NCI-H510A (cell line): ENCODE measurements at regions not wholly inside any gene's neighbourhood (a gene's known extent, or its start where the extent isn't known, plus 50 kb on each side); places are given as distances from the start of the nearest gene placed in this dataset.

Experiments used
- DNase-seq: peaks from one replicate; lab custom pipeline; 2025; lab: John Stamatoyannopoulos, UW

DNA sequence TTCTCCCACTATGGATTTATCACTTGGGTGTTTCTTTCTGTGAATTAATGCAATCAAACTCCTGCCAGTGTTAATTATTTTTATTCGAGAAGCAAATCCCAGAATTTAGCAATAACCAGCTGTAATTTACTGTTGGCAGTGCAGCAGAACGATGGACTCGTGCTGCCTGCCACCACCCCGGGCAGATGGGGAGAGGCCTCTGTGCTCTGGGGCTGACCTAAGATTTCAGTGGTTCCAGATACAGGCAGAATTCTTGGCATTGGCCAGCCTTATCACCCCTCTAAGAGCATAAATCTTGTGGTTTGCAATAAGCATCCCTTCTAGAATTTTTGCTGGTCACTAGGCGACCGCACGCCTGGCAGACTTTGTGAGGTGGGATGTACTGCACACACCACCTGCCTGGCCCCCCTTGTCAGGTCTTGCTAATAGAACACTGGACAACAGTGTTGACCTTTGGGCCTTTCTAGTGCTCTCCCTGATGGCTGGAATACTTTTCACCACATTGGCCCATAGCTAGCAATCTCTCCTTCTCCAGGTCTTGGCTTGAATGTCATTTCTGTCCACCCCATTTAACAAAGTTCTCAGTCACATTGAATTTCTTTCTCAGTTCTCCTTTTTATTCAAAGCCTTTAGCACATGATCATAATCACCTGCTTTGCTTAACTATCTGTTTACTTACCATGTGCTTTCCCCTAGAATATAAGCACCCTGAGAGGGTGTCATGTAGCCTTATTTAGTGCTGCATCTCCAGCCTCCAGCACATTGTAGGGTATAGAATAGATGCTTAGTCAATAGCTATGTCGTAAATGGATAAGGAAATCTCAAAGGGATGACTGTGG lies 122.1 kb upstream of the DYNLRB2 start:
- no peak for DNase-seq

DNA sequence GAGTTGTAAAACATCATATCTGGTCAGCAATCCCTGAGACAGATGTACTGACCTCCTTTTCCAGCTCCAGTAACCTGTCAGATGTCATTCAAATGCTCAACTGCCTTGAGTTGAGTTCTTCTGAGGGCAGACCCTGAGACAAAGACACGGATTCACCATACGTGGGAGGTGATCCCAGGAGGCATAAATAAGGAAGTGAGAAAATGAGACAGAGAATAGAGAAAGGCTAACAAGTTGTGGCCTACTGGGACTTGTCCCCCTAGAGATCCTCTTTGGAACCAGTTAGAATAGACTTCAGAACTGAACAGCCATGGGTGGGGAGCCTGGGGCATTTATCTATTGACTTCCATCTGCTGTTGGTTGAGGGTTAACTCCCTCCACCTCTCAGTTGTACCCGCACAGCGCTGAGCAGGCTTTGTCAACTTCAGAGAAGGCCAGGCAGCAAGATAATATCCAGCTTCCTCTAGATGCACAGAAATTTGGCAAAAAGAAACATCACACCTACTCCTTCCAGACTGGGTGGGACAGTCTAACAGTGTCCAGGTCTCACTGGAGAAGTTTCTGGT lies 123.0 kb upstream of the DYNLRB2 start:
- DNase-seq = no peak

DNA sequence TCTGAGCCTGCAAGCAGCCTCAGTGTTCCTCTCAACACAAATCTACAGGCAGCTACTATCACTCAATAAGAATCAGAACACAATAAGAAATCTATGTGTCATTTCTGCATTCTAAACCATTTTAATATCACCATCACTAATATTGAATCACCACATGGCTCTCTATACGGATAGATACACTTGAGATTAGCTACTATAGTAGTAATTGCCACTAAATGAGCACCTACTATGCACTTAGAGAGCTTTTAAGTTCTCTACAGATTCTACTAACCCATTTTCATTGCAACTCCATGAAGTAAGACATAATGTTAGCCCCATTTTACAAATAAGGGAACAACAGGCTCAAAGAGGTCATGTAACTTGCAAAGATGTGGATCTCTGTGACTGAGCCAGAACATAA lies 132.8 kb upstream of the DYNLRB2 start:
- no peak for DNase-seq

DNA sequence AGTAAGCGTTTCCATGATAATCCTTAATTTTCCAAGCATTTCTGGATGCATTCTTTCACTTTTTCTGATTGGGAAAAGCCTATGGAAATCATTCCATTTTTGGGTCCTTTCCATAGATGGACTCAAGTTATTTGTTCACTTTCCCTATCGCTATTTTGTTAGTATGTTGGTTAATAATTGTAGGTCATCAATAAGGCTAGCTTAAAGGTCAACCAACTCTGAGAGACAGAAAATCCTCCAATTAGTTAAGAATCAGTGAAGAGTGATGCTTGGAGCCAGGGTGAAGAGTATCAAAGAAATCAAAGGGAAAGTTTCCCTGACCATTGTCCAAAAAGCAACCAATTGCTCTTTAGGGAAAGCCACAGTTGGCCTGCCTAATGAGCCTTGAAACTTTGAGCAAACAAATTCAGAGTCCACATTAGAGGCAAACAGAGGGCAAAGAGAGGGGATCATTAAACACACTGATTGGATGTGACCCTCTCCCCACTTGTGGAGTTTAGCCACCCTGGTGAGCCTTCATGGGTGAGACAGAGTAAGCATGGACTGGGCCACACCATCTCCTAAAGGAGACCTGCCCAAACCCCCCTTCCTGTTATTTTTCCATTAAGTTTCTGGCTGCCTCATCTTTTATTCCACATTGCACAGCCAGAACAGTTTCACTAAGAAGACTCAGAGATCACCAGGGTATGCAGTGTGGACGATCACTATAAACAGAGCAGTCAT lies 133.4 kb upstream of the DYNLRB2 start:
- no peak for DNase-seq

DNA sequence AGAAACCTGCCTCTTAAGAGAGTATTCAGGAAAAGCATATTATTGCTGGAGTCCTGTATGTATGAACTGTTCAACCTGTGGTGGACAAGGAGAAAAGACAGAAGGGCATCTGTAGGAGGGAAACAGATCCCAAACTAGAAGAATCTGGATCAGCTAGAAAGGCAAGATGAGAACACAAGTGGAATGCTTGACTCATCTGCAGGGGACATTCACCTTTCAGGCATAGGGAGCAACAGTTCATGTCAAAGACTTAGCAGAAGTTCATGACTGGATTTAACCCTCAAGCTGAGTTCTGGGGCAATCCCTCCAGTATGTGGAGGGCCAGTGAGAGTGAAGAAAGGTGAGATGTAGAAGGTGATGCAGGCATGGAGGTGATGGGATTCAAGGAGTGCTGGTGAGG lies 135.9 kb upstream of the DYNLRB2 start:
- DNase-seq = no peak

DNA sequence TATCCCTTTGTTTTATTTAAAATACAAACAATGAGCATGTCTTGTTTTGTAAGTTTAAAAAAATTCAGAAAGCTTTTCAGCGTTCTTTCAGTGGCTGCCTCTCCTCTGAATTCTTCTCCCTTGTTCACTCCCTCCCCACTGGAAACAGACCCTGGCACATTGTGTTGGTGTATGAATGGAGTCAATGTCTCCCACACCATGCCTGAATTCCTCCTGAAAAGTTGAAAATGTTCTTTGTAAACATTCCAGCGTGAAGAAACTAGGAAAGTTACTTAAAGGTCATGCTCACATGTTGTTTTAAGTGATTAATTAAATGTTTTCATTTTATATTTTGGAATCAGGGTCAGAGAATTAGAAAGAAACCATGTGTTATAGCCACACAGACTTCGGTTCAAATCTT lies 136.9 kb upstream of the DYNLRB2 start:
- DNase-seq = no peak

DNA sequence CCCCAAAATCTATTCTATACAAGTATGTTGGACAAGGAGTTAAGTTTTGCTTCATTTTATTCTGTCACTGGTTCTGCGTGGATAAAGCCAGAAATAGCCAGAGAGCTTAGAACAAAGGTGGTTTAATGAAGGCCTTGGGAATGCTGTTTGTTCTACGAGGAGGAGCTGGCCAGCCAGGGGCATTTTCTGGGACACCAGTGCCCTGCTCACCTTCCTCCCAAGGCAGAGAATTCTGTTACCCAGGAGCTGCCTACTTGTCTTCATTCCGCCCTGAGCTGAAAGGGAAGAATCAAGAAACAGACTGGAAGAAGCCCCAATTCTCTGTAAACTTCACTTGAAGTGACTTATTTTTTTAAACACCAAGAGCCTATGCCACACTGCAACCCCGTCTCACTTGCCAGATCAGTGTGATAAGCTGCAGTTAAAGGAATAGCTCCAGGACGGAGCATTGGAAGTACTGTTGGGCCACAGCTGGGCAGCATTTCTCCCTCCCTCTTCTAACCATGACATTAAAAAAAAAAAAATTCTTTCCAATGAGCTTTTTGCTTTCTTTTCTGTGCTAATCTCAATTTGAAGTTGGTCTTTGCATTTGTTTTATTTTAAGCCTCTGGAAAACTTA lies 149.8 kb upstream of the DYNLRB2 start:
- DNase-seq = no peak

DNA sequence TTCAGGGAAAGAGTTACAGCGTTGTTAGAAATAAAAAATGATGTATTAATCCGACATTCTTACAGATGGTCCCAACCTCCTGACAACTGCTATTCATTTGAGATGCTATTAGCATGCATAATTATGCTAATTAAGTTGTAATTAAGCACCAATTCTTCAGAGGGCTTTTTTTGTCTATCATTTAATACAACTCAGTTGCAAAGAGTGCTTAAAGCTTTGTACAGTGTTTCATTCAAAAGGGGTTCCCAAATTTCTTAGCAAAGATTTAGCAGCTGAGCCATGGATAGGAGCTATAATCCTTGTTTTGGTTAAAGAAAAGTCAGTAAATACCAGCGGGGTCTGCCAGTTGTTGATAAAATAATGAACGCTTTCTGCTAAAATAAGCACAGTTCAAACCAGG lies 150.7 kb upstream of the DYNLRB2 start:
- DNase-seq = no peak

DNA sequence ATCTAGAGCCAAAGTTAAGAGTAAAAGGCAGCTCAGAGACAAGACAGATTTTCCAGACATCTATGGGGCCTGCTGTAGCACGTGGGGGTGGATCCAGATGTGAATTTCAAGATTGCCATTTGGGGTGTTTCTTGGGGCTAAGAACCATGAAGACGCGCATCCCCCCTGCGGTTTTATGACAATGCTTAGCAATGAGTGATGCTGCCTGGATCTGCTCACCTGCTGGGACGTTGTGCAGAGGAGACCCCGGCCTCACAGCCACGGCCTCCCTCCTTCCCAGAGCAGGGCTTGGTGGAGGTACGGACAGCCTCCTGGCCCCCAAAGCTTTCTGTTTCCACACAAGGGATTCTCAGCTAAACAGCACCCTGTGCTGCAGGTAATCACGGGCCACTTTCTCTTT lies 151.5 kb upstream of the DYNLRB2 start:
- DNase-seq = no peak

DNA sequence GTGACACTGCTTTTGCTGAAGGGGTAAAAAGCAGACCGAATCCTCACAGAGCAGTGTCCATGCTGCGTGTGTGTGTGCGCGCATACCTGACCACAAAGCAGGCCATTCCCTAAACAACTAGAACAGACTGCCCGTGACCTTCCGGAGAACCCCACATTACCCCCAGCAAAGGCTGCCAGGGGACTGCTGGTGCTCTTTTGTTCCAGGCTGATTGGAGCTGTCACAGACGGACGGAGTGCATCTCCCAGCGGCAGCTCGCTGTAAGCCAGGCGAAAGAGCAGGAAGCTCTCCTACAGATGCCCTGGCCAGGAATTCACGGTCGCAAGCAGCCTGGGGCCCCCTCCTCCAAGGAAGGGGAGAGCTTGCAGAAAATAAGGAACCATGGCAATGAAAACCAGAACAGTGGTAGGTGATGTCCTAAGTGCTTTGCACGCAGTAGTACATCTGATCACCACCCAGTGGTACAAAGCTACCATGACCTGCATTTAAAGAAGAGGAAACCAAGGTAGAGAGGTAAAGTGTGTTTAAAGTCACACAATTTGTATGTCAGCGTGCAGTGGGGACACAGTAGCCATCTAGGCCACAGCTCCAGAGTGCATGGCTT lies 153.4 kb upstream of the DYNLRB2 start:
- no peak for DNase-seq

DNA sequence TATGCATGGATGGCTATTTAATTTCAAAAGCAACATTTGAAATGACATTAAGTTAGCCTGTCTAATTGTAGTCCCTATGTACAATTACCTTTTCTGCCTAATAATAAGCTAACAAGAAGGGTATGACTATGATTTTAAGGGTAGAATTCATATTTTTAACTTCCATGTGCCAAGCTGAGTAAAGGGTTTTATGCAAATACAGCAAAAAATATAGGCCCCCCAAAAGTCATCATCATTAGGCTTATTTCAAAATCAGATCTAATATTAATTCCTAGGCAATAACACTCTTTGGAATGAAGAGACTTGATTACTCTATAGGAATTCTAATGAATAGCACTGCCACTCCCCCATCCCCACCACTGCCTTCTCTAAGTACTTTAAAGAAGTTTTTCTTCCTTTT lies 155.9 kb upstream of the DYNLRB2 start:
- DNase-seq = no peak

DNA sequence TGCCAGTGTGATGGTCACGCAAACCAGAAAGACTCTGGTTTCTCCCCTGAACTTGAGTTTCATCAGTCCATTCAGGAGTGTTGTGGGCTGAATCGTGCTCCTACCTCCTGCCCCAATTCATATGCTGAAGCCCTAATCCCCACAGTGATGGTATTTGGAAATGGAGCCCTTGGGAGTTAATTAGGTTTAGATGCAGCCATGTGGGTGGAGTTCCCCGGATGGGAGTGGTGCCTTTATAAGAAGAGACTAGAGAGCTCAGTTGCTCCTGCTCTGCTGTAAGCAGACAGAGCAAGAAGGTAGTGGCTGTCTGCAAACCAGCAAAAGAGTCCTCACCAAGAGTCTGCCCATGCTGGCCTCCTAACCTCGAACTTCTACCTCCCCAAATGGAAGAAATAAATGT lies 160.3 kb upstream of the DYNLRB2 start:
- DNase-seq = no peak

DNA sequence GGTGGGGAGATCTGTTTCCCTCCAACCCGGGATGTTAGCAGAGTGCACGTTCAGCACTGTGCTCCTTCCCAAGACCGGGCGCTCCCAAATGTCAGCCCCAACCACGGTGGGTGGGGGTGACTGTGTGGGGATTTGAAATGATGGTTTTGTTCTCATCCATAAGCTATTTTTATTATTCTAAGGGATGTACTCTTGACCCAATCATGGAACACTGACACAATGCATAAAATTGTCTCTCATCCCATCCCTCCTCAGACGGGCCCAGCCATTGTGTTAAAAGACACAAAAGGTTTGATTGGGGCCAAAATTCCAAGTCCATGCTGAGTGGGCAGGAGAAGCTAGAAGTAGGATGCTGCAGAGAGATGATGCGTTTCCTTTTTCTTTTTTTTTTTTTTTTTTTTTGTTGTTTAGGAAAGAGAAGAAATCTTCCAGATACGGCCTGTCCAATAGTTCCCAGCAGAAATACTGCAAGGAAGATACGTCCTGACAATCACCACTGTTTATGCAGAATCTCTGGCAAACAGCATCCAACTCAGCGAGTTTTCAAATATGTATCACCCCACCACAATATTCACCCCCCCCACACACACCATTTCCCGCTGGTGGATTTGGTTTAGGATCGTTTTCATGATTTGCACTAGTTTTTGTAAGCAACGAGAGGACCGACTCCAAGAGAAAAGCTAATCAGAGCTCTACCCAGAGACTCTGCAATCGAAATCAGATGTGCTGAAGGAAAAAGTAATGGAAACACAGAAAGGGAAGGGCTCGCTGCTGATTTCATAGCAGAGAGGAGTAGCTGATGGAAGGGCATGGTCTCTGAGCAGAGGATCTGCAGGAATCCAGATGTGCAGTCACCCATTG lies 163.5 kb upstream of the DYNLRB2 start:
- DNase-seq = no peak

DNA sequence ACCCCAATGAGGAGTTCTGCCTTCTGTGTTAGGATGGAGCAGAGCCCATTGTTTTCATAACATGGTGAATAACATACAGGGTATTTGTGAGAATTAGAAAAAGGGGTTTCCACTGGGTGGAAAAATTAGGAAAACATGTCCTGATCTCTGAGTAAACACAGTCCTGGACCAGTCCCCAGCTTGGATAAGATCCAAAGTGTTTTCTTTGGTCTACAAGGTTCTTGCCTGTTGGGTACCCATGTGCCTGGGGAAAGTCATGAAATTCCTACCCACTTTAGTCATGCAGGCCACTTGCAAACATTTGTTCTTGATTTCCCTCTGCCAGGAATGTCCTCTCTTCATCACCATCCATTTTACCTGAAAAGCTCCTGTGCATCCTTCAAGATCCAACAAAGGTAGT lies 164.8 kb upstream of the DYNLRB2 start:
- DNase-seq = no peak

DNA sequence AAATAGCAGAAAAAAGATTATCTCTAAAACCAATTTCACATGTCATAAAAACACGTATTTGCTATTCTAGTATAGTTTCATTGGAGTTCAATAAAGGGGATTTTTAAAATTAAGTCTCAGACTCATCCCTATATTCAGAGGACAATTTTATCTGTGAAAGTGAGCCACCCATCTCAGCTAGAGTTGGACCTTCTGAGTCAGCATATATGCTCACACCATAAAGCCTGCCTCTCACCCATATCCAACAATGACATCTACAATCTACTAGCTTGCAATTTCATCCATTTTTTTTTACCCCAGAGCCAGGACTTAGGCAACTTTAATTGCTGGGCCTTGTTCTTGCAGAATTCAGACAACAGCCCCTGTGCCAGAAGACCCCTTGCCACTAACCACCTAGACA lies 165.3 kb upstream of the DYNLRB2 start:
- no peak for DNase-seq

DNA sequence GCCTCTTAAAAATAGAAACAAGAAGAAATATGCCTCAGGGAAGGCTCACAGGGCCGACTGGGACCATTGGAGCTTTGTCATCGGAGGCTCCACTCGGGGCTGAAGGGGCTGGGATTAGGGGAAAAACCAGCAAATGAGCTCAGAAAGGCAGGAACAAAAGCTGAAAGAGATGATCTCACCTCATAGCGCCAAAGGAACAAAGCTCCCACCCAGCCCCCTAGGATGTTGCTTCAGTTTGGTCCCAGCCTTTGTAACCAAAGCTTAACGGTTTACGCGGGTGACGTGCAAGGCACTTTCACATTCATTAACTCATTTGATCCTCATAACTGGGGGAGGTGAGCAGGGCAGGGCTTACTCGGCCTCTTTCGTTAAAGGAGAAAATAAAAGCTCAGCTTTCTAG lies 168.5 kb upstream of the DYNLRB2 start:
- DNase-seq = no peak

DNA sequence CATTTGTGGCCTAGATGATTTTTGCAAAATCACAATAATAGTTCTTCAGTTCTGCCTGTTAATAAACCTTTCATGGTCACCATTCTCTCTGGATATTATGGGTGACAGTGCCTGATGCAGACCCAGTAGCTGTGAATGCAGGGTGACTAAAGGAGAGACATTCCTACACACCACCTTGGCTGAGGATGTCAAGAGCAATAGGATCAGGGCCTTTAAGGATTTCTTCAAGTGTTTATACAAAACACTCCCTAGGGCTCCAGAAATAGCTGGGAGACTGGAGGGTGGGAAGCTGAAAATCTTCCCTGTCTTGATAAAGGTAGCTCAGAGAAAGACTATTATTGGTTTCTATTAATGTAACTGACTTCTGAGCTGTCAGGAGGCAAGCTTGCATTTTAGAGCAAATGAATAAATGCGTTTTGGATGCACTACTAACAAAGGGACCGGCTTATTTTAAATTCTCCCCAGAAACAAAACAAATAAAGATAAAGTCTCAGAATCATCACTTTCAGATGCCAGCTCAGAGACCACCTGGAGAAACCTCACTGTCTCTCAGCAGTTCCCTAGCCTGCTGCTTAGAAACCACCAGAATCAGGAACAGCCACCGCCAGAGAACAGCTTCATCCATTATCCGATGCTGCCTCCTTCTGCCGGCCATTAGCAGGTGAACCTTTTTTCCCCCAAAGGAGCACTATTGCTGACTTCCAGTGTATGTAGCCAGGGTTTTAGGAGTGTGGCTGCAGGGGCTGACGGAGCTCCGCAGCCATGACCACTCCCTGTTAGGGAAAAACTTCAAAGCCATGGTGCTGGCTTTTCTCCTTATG lies 171.4 kb upstream of the DYNLRB2 start:
- peak; percentile 4 for DNase-seq

DNA sequence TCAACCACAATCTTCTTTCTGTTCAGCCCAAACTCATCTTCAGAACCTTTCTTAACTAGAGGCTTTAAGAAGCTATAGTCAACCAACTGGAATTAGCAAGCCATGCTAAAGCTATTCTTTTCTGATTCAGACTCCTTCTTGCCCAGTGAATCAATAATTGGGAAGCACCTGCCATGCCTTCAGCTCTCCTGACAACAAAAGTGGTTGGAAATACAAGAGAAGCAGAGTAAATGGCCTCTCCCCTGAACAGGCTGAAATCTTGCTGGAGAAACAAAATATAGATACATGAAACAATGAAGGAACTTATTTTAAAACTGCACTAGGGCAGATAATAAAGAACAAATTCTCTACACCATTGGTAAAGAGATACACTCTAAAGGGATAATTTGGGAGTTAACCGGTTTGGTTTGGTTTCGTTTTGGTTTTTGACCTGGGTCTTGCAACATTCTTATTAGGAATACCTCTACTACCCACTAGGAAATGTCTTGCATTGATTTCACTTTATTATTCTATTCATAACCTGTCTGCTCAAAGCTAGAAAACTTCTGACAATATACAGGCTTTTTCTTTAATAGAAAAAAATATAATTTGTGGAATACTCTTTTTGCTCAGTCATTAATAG lies 173.6 kb upstream of the DYNLRB2 start:
- DNase-seq = no peak

DNA sequence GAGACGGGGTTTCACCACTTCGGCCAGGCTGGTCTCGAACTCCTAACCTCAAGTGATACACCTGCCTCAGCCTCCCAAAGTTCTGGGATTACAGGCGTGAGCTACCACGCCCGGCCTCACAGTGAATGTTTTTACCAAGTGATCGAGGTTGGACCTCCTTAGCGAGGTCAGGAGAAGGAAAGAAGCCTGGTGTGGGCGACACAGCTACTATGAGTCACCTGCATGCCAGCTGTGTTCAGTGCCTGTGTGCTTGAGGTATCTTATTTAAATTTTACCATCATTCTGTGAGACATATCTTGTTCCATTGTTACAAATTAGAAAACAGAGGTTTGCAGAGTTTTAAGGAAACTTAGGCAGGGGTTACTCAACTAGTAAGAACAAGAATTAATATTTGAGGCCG lies 174.8 kb upstream of the DYNLRB2 start:
- DNase-seq = no peak

DNA sequence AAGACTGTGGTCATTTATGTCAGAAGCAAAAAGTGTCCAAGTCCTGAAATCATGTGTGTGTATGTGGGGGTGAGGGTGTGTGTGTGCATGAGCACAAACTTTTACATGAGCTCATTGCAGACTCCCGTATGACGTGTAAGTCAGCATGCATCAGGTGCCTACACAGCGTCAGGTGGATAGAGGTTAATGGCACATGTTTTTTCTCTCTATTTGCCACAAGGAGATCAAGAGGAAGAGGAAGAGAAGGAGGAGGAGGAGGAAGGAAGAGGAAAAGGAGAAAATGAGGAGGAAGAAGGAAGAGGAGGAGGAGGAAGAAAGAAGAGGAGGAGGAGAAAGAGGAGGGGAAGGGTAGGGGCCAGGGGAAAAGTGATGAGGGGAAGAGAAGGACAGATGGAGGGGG lies 178.0 kb upstream of the DYNLRB2 start:
- DNase-seq = no peak
